ENCODE measurements at regions not wholly inside any gene's neighbourhood (a gene's known extent, or its start where the extent isn't known, plus 50 kb on each side); places are given as distances from the start of the nearest gene placed in this dataset.

GRCh38 chr2:23159746-23160405 is 225.1 kb upstream of the KLHL29 start:
- ATAC-seq (no peak), DNase-seq (no peak)
- no peaks in the 10 kb centered on the region for H3K9me3 ChIP-seq
- no peak overlapping the region for H3K27ac ChIP-seq
- intact Hi-C loops (cut with DNase I) = no loop called here
- H3K36me3 ChIP-seq = no peaks in the 10 kb centered on the region
- H3K27me3 ChIP-seq = no peaks in the 10 kb centered on the region
- WGBS, 4 donors = 62 to 71% (median 66%) methylated on average over 5 of the region's 5 CpGs
- no peaks in the 10 kb centered on the region for H3K4me1 ChIP-seq
- H3K4me3 ChIP-seq = no peak overlapping the region
- TF ChIP-seq, protein P1, sequence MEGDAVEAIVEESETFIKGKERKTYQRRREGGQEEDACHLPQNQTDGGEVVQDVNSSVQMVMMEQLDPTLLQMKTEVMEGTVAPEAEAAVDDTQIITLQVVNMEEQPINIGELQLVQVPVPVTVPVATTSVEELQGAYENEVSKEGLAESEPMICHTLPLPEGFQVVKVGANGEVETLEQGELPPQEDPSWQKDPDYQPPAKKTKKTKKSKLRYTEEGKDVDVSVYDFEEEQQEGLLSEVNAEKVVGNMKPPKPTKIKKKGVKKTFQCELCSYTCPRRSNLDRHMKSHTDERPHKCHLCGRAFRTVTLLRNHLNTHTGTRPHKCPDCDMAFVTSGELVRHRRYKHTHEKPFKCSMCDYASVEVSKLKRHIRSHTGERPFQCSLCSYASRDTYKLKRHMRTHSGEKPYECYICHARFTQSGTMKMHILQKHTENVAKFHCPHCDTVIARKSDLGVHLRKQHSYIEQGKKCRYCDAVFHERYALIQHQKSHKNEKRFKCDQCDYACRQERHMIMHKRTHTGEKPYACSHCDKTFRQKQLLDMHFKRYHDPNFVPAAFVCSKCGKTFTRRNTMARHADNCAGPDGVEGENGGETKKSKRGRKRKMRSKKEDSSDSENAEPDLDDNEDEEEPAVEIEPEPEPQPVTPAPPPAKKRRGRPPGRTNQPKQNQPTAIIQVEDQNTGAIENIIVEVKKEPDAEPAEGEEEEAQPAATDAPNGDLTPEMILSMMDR (IDR thresholded peaks at IDR 0.05) = no peak
- TF ChIP-seq POLR2A (IDR thresholded peaks at IDR 0.05) = no peak

DNA sequence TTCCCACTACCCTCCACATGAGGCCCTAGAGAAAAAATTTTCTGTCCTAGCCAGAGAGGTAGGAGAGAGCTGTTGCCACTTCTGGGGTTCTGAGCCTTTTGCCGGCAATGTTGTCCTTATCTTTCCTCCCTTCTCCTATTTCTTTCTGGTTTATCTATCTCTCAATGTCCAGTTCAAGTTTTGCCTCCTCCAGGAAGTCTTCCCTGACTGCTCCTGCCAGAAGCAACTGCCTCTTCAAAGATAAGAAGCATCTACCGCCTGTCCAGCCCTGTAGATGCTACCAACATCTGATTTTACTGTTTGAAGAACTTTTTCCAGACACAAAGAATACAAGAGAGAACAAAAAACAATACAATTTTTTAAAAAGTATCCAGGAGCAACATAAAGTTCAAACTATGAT is 220.8 kb upstream of the KLHL29 start:
- H3K4me3 ChIP-seq = no peak overlapping the region
- DNase-seq = no peak
- no peaks in the 10 kb centered on the region for H3K9me3 ChIP-seq
- H3K36me3 ChIP-seq = no peaks in the 10 kb centered on the region
- no peak for ATAC-seq
- H3K4me1 ChIP-seq = no peaks in the 10 kb centered on the region
- intact Hi-C loops (cut with DNase I) = no loop called here
- no peaks in the 10 kb centered on the region for H3K27me3 ChIP-seq
- H3K27ac ChIP-seq = no peak overlapping the region
- WGBS, 4 donors = 37 to 58% (median 46%) methylated on average over 2 of the region's 2 CpGs
- no peak for TF ChIP-seq POLR2A (IDR thresholded peaks at IDR 0.05)
- TF ChIP-seq, protein P1 (IDR thresholded peaks at IDR 0.05) = no peak

DNA sequence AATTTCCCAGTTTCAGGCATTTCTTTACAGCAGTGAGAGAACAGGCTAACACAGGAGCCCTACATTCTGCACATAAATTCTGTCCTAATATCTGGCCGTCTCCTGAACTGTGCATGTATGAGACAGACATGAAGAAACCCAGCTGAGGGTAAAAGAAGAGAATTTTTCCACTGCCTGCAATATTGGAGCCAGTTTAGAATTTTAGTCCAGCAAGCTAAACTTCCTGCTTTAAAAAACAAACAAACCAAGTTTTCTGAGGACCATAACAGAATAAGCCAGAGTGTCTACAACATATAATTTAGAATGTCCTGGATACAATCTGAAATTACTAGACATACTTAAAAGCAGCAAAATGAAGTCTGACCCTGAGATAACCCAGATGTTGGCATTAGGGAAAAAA is 215.1 kb upstream of the KLHL29 start:
- no peak overlapping the region for H3K4me3 ChIP-seq
- TF ChIP-seq POLR2A (IDR thresholded peaks at IDR 0.05) = no peak
- TF ChIP-seq, protein P1 (IDR thresholded peaks at IDR 0.05) = no peak
- H3K36me3 ChIP-seq = no peaks in the 10 kb centered on the region
- 57 to 68% (median 63%) methylated on average over 1 of the region's 1 CpG for WGBS, 4 donors
- ATAC-seq (no peak), DNase-seq (no peak)
- no peak overlapping the region for H3K27ac ChIP-seq
- H3K9me3 ChIP-seq = peaks cover 0 to 9% (median 0%) of the 10 kb centered on the region in 12 donors
- no peaks in the 10 kb centered on the region for H3K27me3 ChIP-seq
- H3K4me1 ChIP-seq = no peaks in the 10 kb centered on the region
- intact Hi-C loops (cut with DNase I) = no loop called here

DNA sequence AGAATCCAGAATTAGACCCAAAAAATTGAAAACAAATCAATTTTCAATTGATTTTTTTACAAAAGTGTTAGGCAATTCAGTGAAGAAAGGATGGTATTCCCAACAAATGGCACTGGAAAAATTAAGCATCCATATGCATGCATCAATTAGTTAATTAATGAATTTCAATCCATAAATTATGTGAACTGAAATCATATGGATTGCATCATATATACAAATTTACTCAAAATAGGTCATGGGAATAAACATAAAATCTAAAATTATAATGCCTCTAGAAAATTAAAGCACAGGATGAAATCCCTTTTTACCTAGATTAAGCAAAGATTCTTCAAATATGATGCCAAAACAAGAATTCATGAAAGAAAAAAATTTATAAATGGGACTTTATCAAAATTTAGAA is 213.9 kb upstream of the KLHL29 start:
- TF ChIP-seq, protein P1 (IDR thresholded peaks at IDR 0.05) = no peak
- no peak for TF ChIP-seq POLR2A (IDR thresholded peaks at IDR 0.05)
- ATAC-seq (no peak), DNase-seq (no peak)
- no peak overlapping the region for H3K27ac ChIP-seq
- H3K36me3 ChIP-seq = no peaks in the 10 kb centered on the region
- H3K4me3 ChIP-seq = no peak overlapping the region
- H3K9me3 ChIP-seq = peaks cover 0 to 9% (median 0%) of the 10 kb centered on the region in 12 donors
- intact Hi-C loops (cut with DNase I) = no loop called here
- no peaks in the 10 kb centered on the region for H3K4me1 ChIP-seq
- no peaks in the 10 kb centered on the region for H3K27me3 ChIP-seq

Measured in heart left ventricle (tissue), 16 donors.